Transverse colon (tissue), 3 donors: ENCODE measurements at regions not wholly inside any gene's neighbourhood (a gene's known extent, or its start where the extent isn't known, plus 50 kb on each side); places are given as distances from the start of the nearest gene placed in this dataset.

Experiments used
- CTCF ChIP-seq, 5 experiments: fragments of 200-600 bp in 3 of 5; fragments of 450-650 bp in 2 of 5; sonication (generic) in 3 of 5; IDR thresholded peaks; 1 replicate in 2 of 5; 2 replicates in 3 of 5; pipeline ENCODE4 v1.5.1; 2016 to 2017; ENCODE audit warnings: antibody characterized with exemption in 5 of 5, inconsistent platforms in 3 of 5, mild to moderate bottlenecking in 2 of 5, moderate library complexity in 1 of 5
- EP300 ChIP-seq: sonication (generic); formaldehyde crosslinking; IDR thresholded peaks from one replicate; pipeline ENCODE4 v1.6.1; 2017; ENCODE audit warnings: antibody characterized with exemption, low read depth

GRCh38 chr3:5633960-5634359 lies 446.5 kb downstream of the EDEM1 start:
- TF ChIP-seq EP300 (no peak), CTCF (IDR thresholded peaks at IDR 0.05) (no peak)
